A673 (cell line): ENCODE measurements at regions not wholly inside any gene's neighbourhood (a gene's known extent, or its start where the extent isn't known, plus 50 kb on each side); places are given as distances from the start of the nearest gene placed in this dataset.

Source experiments
- BruUV-seq: library from RNA; stranded (reverse); fragments of 400-500 nt; replicated peaks from 2 replicates; lab custom pipeline; 2021; lab: Mats Ljungman, UMichigan
- CTCF ChIA-PET: fragments of 300-600 bp; sonication (Branson Sonifier 250); formaldehyde crosslinking; loops from one replicate; lab custom pipeline; 2022; ENCODE audit warnings: antibody characterized with exemption; lab: Charles Lee
- POLR2A ChIA-PET: fragments of 300-600 bp; sonication (Branson Sonifier 250); formaldehyde crosslinking; loops from one replicate; lab custom pipeline; 2022; ENCODE audit warnings: antibody characterized with exemption; ENCODE audit not compliant: low non-redundant PET; lab: Charles Lee
- DNase-seq: peaks from one replicate; pipeline ENCODE4 v3.0.0-alpha.2; 2015; ENCODE audit warnings: low spot score
- H3K27ac ChIP-seq: fragments of 200-600 bp; sonication (generic); 2 replicates; pipeline ENCODE4 v1.5.1; 2016; ENCODE audit warnings: mixed run types, low read depth, mild to moderate bottlenecking, mixed read lengths, antibody characterized with exemption, low read length; ENCODE audit not compliant: poor library complexity, severe bottlenecking
- H3K27me3 ChIP-seq: fragments of 200-600 bp; sonication (generic); replicated peaks from 2 replicates; pipeline ENCODE4 v1.6.1; 2017; ENCODE audit warnings: mixed run types, low read depth, mild to moderate bottlenecking, mixed read lengths, antibody characterized with exemption, low read length; ENCODE audit not compliant: insufficient read depth, poor library complexity
- H3K36me3 ChIP-seq: fragments of 200-600 bp; sonication (generic); 2 replicates; pipeline ENCODE4 v1.6.1; 2016; ENCODE audit warnings: mixed run types, mild to moderate bottlenecking, mixed read lengths, antibody characterized with exemption, low read length; ENCODE audit not compliant: insufficient read depth, poor library complexity, severe bottlenecking
- H3K4me1 ChIP-seq: fragments of 200-600 bp; sonication (generic); 2 replicates; pipeline ENCODE4 v1.6.1; 2017; ENCODE audit warnings: mixed run types, mild to moderate bottlenecking, mixed read lengths, antibody characterized with exemption, low read length; ENCODE audit not compliant: insufficient read depth, poor library complexity, severe bottlenecking
- H3K4me3 ChIP-seq: fragments of 200-600 bp; sonication (generic); 2 replicates; pipeline ENCODE4 v1.5.1; 2016; ENCODE audit warnings: low read depth, mixed run types, mild to moderate bottlenecking, mixed read lengths, low read length; ENCODE audit not compliant: poor library complexity, severe bottlenecking
- H3K9me3 ChIP-seq: fragments of 200-600 bp; sonication (generic); 2 replicates; pipeline ENCODE4 v1.6.1; 2016; ENCODE audit warnings: mixed run types, low read depth, mild to moderate bottlenecking, mixed read lengths, antibody characterized with exemption, low read length; ENCODE audit not compliant: poor library complexity, severe bottlenecking
- CTCF ChIP-seq: fragments of 300-800, 200-600 bp; sonication (generic); conservative IDR thresholded peaks from 2 replicates; pipeline ENCODE4 v1.5.1; 2017; ENCODE audit warnings: low read depth, mild to moderate bottlenecking, antibody characterized with exemption, low read length, moderate library complexity, mixed read lengths
- EZH2 ChIP-seq: fragments of 200-600 bp; sonication (generic); IDR thresholded peaks from 2 replicates; pipeline ENCODE4 v1.6.1; 2017; ENCODE audit warnings: borderline replicate concordance, low read depth, mild to moderate bottlenecking, mixed read lengths, antibody characterized with exemption, low read length; ENCODE audit not compliant: poor library complexity, severe bottlenecking
- intact Hi-C: fragments of 100-400 bp; cut with micrococcal nuclease; formaldehyde crosslinking; loops from one replicate; pipeline ENCODE4 v1.10.0; 2022; ENCODE audit not compliant: unreplicated experiment

- CTCF ChIA-PET = no interaction called here
- intact Hi-C loops = no loop called here
- no peaks in the 10 kb centered on the region for H3K9me3 ChIP-seq
- no TSS peak for BruUV-seq
- H3K36me3 ChIP-seq = no peaks in the 10 kb centered on the region
- DNase-seq = no peak
- TF ChIP-seq CTCF = no peak
- TF ChIP-seq EZH2 = no peak
- POLR2A ChIA-PET = no interaction called here
- H3K27me3 ChIP-seq = no peaks in the 10 kb centered on the region
- H3K4me1 ChIP-seq = no peaks in the 10 kb centered on the region
- H3K4me3 ChIP-seq = no peak overlapping the region
- H3K27ac ChIP-seq = no peak overlapping the region
Measured at GRCh38 chr1:194366705-194367104, 1180.3 kb upstream of the B3GALT2 start.

- Histone ChIP-seq H3K36me3 (no peaks in the 10 kb centered on the region), H3K27me3 (no peaks in the 10 kb centered on the region), H3K27ac (no peak overlapping the region), H3K9me3 (no peaks in the 10 kb centered on the region), H3K4me1 (no peaks in the 10 kb centered on the region), H3K4me3 (no peak overlapping the region)
- DNase-seq = no peak
- intact Hi-C loops = no loop called here
- CTCF ChIA-PET = no interaction called here
- POLR2A ChIA-PET = no interaction called here
- BruUV-seq = no TSS peak
- TF ChIP-seq EZH2 (no peak), CTCF (no peak)
Measured at GRCh38 chr1:194362327-194362726, 1175.9 kb upstream of the B3GALT2 start.

DNA sequence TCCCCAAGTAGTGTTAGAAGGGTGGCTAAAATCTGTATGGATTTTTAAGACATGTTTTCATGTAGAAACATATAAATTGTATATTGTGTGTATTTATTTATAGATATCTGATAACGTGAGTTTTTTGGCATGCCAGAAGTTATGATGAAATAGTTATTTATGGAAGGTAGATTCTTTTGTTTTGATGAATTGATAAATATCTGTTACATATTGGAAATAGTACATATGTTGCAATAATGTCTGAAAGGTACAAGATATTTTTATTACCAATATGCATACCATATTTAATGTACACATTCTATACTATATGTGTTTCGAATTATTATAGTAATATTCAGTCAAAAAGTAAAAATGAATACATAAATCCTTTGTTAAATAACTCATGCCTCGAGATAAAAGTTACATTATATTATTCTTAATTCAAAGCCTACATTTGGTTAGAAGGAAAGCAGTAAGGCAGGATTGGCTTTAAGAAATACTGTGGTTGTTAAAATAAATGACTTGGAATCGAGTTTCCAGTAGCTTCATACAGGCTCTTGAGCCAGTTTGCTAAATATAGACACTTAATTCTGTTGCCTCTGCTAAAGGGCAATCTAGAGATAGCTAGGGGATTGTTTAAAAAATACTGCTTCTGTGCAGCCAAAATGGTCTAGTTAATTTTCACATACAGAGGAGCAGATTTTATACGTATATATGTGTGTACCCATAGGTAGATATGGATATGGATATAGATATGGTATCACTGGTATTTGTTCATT is 1175.1 kb upstream of the B3GALT2 start:
- Histone ChIP-seq H3K4me1 (no peaks in the 10 kb centered on the region), H3K4me3 (no peak overlapping the region), H3K27ac (no peak overlapping the region), H3K9me3 (no peaks in the 10 kb centered on the region), H3K36me3 (no peaks in the 10 kb centered on the region), H3K27me3 (no peaks in the 10 kb centered on the region)
- DNase-seq = no peak
- ChIA-PET POLR2A (no interaction called here), CTCF (no interaction called here)
- intact Hi-C loops = no loop called here
- no TSS peak for BruUV-seq
- TF ChIP-seq EZH2 (no peak), CTCF (no peak)
